Liver (tissue), 8 donors: ENCODE measurements at regions not wholly inside any gene's neighbourhood (a gene's known extent, or its start where the extent isn't known, plus 50 kb on each side); places are given as distances from the start of the nearest gene placed in this dataset.

Source experiments
- DNase-seq: peaks from one replicate; pipeline ENCODE4 v3.0.0-alpha.2; 2017; ENCODE audit warnings: low spot score
- H3K27ac ChIP-seq, 2 donors: one replicate each; pipeline ENCODE4 v1.7.0; 2013; ENCODE audit warnings: inconsistent platforms in 2 of 2, low read length in 2 of 2, control low read depth in 1 of 2, low read depth in 1 of 2, mild to moderate bottlenecking in 1 of 2
- H3K27me3 ChIP-seq, 4 donors: one replicate each; pipeline versions ENCODE4 v1.6.1 to v1.7.0; 2013; ENCODE audit warnings: low read length in 3 of 4, inconsistent platforms in 1 of 4, mild to moderate bottlenecking in 1 of 4, moderate library complexity in 1 of 4; ENCODE audit not compliant: control insufficient read depth in 4 of 4, insufficient read depth in 4 of 4
- H3K36me3 ChIP-seq, 4 donors: one replicate each; pipeline versions ENCODE4 v1.6.1 to v1.7.0; 2013; ENCODE audit warnings: low read length in 3 of 4, mild to moderate bottlenecking in 3 of 4, low read depth in 1 of 4, moderate library complexity in 1 of 4; ENCODE audit not compliant: control insufficient read depth in 4 of 4, insufficient read depth in 3 of 4
- H3K4me1 ChIP-seq, 4 donors: one replicate each; pipeline versions ENCODE4 v1.6.1 to v1.7.0; 2013; ENCODE audit warnings: low read length in 3 of 4, mild to moderate bottlenecking in 3 of 4, moderate library complexity in 1 of 4; ENCODE audit not compliant: control insufficient read depth in 4 of 4, insufficient read depth in 4 of 4
- H3K4me3 ChIP-seq, 3 donors: one replicate each; pipeline versions ENCODE4 v1.6.1 to v1.7.0; 2013; ENCODE audit warnings: low read length in 3 of 3, control low read depth in 1 of 3, low read depth in 1 of 3, mild to moderate bottlenecking in 1 of 3
- H3K9ac ChIP-seq, 2 donors: one replicate each; pipeline ENCODE4 v1.7.0; 2013; ENCODE audit warnings: low read length in 2 of 2, mild to moderate bottlenecking in 2 of 2, moderate library complexity in 2 of 2, control low read depth in 1 of 2, low read depth in 1 of 2
- H3K9me3 ChIP-seq, 4 donors: one replicate each; pipeline versions ENCODE4 v1.6.1 to v1.7.0; 2013; ENCODE audit warnings: low read length in 3 of 4; ENCODE audit not compliant: control insufficient read depth in 4 of 4
- CTCF ChIP-seq: fragments of 150-350 bp; IDR thresholded peaks from 2 replicates; pipeline ENCODE4 v1.5.1; 2017; ENCODE audit warnings: improper control_type of control experiment, low read depth, low read length; ENCODE audit not compliant: missing input control
- EGR1 ChIP-seq, 2 donors: IDR thresholded peaks; 2 replicates each; pipeline ENCODE4 v1.6.1; 2016 to 2018; ENCODE audit warnings: antibody characterized with exemption in 2 of 2, low read depth in 2 of 2
- FOXA1 ChIP-seq: IDR thresholded peaks from 2 replicates; pipeline ENCODE4 v1.6.1; 2016; ENCODE audit warnings: antibody characterized with exemption
- GABPA ChIP-seq, 2 donors: IDR thresholded peaks in 1 of 2; conservative IDR thresholded peaks in 1 of 2; 2 replicates each; pipeline ENCODE4 v1.6.1; 2016; ENCODE audit warnings: antibody characterized with exemption in 2 of 2, mild to moderate bottlenecking in 1 of 2, moderate library complexity in 1 of 2
- HNF4A ChIP-seq, 2 donors: conservative IDR thresholded peaks; 2 replicates each; pipeline ENCODE4 v1.6.1; 2016; ENCODE audit warnings: antibody characterized with exemption in 2 of 2, mild to moderate bottlenecking in 2 of 2
- JUND ChIP-seq, 2 donors: IDR thresholded peaks; 2 replicates each; pipeline ENCODE4 v1.6.1; 2016; ENCODE audit warnings: antibody characterized with exemption in 2 of 2
- NR2F2 ChIP-seq: IDR thresholded peaks from 2 replicates; pipeline ENCODE4 v1.6.1; 2016; ENCODE audit warnings: antibody characterized with exemption
- RAD21 ChIP-seq, 2 donors: IDR thresholded peaks; 2 replicates each; pipeline ENCODE4 v1.6.1; 2016; ENCODE audit warnings: antibody characterized with exemption in 2 of 2, mild to moderate bottlenecking in 2 of 2
- RXRA ChIP-seq, 2 donors: IDR thresholded peaks; 2 replicates each; pipeline ENCODE4 v1.6.1; 2017 to 2018; ENCODE audit warnings: antibody characterized with exemption in 2 of 2, mild to moderate bottlenecking in 1 of 2
- SP1 ChIP-seq: IDR thresholded peaks from 2 replicates; pipeline ENCODE4 v1.6.1; 2018; ENCODE audit warnings: antibody characterized with exemption, mild to moderate bottlenecking
- TAF1 ChIP-seq: conservative IDR thresholded peaks from 2 replicates; pipeline ENCODE4 v1.6.1; 2016; ENCODE audit warnings: antibody characterized with exemption, mild to moderate bottlenecking
- WGBS: extraction: QIAGEN DNeasy Blood & Tissue Kit; methylation state at CpG from one replicate; pipeline ENCODE4 v1.1.7; 2013; 5-methylcytosine and 5-hydroxymethylcytosine counted together
- TF ChIP-seq, protein P1 (sequence below): IDR thresholded peaks from 2 replicates; pipeline ENCODE4 v1.6.1; 2016; ENCODE audit warnings: antibody characterized with exemption
- TF ChIP-seq, protein P2 (sequence below): IDR thresholded peaks from 2 replicates; pipeline ENCODE4 v1.6.1; 2016; ENCODE audit warnings: antibody characterized with exemption
- TF ChIP-seq, protein P3 (sequence below): IDR thresholded peaks from 2 replicates; pipeline ENCODE4 v1.6.1; 2016; ENCODE audit warnings: antibody characterized with exemption
- TF ChIP-seq, protein P4 (sequence below): IDR thresholded peaks from 2 replicates; pipeline ENCODE4 v1.6.1; 2016; ENCODE audit warnings: antibody characterized with exemption, mild to moderate bottlenecking
- donor health status: healthy.
- donor health status: healthy.
- donor health status: healthy.
- donor health status: healthy.
- donor health status: healthy.

GRCh38 chr11:133694701-133695100, 150.6 kb downstream of the SPATA19 start (continued):
- TF ChIP-seq, protein P1, sequence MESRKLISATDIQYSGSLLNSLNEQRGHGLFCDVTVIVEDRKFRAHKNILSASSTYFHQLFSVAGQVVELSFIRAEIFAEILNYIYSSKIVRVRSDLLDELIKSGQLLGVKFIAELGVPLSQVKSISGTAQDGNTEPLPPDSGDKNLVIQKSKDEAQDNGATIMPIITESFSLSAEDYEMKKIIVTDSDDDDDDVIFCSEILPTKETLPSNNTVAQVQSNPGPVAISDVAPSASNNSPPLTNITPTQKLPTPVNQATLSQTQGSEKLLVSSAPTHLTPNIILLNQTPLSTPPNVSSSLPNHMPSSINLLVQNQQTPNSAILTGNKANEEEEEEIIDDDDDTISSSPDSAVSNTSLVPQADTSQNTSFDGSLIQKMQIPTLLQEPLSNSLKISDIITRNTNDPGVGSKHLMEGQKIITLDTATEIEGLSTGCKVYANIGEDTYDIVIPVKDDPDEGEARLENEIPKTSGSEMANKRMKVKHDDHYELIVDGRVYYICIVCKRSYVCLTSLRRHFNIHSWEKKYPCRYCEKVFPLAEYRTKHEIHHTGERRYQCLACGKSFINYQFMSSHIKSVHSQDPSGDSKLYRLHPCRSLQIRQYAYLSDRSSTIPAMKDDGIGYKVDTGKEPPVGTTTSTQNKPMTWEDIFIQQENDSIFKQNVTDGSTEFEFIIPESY, result no peak
- TF ChIP-seq RAD21 (IDR thresholded peaks at IDR 0.05), result no peak
- no peak for TF ChIP-seq RXRA (IDR thresholded peaks at IDR 0.05)
- TF ChIP-seq, protein P2, sequence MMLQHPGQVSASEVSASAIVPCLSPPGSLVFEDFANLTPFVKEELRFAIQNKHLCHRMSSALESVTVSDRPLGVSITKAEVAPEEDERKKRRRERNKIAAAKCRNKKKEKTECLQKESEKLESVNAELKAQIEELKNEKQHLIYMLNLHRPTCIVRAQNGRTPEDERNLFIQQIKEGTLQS, result no peak
- no peak for TF ChIP-seq JUND (IDR thresholded peaks at IDR 0.05)
- no peak for TF ChIP-seq TAF1
- TF ChIP-seq NR2F2, result no peak

- Histone ChIP-seq H3K27me3 (peaks cover 0 to 3% (median 0%) of the 10 kb centered on the region in 4 donors), H3K27ac (no peak overlapping the region), H3K4me1 (no peaks in the 10 kb centered on the region), H3K36me3 (no peaks in the 10 kb centered on the region), H3K4me3 (no peak overlapping the region), H3K9me3 (no peaks in the 10 kb centered on the region), H3K9ac (no peak overlapping the region)
- WGBS, result 83% methylated on average over 9 of the region's 9 CpGs
- TF ChIP-seq GABPA (IDR thresholded peaks at IDR 0.05 in 1 of 2, conservative IDR thresholded peaks at IDR 0.05 in 1 of 2), result no peak
- TF ChIP-seq NR2F2, result no peak
- no peak for TF ChIP-seq RAD21 (IDR thresholded peaks at IDR 0.05)
- DNase-seq, result no peak
These were observed 152.2 kb downstream of the SPATA19 start for GRCh38 chr11:133693110-133693509.

- Histone ChIP-seq H3K9ac (no peak overlapping the region), H3K27ac (no peak overlapping the region), H3K4me1 (no peaks in the 10 kb centered on the region), H3K4me3 (no peak overlapping the region), H3K36me3 (no peaks in the 10 kb centered on the region), H3K9me3 (no peaks in the 10 kb centered on the region), H3K27me3 (peaks cover 0 to 3% (median 0%) of the 10 kb centered on the region in 4 donors)
- 62% methylated on average over 8 of the region's 8 CpGs for WGBS
- no peak for DNase-seq
- TF ChIP-seq NR2F2, result no peak
These were observed 153.0 kb downstream of the SPATA19 start for GRCh38 chr11:133692126-133692934.

GRCh38 chr11:133687781-133688180, 155.5 kb upstream of the OPCML start:
- H3K27me3 ChIP-seq, result no peaks in the 10 kb centered on the region
- H3K27ac ChIP-seq, result no peak overlapping the region
- H3K9ac ChIP-seq, result no peak overlapping the region
- no peaks in the 10 kb centered on the region for H3K36me3 ChIP-seq
- no peaks in the 10 kb centered on the region for H3K9me3 ChIP-seq
- WGBS, result 70% methylated on average over 5 of the region's 5 CpGs
- H3K4me1 ChIP-seq, result no peaks in the 10 kb centered on the region
- H3K4me3 ChIP-seq, result no peak overlapping the region
- no peak for DNase-seq
- no peak for TF ChIP-seq GABPA (IDR thresholded peaks at IDR 0.05 in 1 of 2, conservative IDR thresholded peaks at IDR 0.05 in 1 of 2)
- no peak for TF ChIP-seq FOXA1
- TF ChIP-seq SP1, result no peak
- TF ChIP-seq, protein P3, sequence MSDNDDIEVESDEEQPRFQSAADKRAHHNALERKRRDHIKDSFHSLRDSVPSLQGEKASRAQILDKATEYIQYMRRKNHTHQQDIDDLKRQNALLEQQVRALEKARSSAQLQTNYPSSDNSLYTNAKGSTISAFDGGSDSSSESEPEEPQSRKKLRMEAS, result no peak
- no peak for TF ChIP-seq TAF1
- TF ChIP-seq HNF4A (conservative IDR thresholded peaks at IDR 0.05), result no peak
- no peak for TF ChIP-seq JUND (IDR thresholded peaks at IDR 0.05)
- TF ChIP-seq, protein P4, sequence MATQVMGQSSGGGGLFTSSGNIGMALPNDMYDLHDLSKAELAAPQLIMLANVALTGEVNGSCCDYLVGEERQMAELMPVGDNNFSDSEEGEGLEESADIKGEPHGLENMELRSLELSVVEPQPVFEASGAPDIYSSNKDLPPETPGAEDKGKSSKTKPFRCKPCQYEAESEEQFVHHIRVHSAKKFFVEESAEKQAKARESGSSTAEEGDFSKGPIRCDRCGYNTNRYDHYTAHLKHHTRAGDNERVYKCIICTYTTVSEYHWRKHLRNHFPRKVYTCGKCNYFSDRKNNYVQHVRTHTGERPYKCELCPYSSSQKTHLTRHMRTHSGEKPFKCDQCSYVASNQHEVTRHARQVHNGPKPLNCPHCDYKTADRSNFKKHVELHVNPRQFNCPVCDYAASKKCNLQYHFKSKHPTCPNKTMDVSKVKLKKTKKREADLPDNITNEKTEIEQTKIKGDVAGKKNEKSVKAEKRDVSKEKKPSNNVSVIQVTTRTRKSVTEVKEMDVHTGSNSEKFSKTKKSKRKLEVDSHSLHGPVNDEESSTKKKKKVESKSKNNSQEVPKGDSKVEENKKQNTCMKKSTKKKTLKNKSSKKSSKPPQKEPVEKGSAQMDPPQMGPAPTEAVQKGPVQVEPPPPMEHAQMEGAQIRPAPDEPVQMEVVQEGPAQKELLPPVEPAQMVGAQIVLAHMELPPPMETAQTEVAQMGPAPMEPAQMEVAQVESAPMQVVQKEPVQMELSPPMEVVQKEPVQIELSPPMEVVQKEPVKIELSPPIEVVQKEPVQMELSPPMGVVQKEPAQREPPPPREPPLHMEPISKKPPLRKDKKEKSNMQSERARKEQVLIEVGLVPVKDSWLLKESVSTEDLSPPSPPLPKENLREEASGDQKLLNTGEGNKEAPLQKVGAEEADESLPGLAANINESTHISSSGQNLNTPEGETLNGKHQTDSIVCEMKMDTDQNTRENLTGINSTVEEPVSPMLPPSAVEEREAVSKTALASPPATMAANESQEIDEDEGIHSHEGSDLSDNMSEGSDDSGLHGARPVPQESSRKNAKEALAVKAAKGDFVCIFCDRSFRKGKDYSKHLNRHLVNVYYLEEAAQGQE, result no peak
- TF ChIP-seq RXRA (IDR thresholded peaks at IDR 0.05), result no peak
- no peak for TF ChIP-seq EGR1 (IDR thresholded peaks at IDR 0.05; ENCODE audit: low read depth in 2 of 2)
- no peak for TF ChIP-seq NR2F2
- no peak for TF ChIP-seq CTCF
